ENCODE measurements at regions not wholly inside any gene's neighbourhood (a gene's known extent, or its start where the extent isn't known, plus 50 kb on each side); places are given as distances from the start of the nearest gene placed in this dataset.

DNA sequence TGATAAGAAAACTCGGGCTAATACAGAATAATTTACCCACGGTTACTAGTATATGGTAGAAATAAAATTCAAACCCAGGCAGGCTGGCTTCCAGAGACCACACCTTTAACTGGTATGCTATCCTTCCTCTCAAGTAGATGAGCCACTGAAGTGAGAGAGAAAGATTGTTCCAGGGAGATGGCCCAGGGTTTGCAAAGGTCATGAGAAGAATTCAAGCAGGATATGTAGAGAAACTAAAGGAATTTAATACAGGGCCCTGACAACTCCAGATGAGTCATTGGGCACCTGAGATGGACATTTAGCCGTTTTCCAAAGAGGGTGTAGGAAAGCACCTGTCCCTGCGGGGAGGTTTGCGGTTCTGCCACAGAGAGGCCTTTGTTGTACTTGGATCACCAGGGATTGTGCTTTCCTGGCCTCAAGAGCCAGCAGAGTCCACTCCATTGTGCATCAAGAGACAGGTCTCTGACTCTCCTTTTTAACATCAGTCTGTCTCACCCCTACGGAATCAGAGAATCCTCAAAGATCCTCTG, 152.7 kb upstream of the BLID start:
- no peak for DNase-seq

DNA sequence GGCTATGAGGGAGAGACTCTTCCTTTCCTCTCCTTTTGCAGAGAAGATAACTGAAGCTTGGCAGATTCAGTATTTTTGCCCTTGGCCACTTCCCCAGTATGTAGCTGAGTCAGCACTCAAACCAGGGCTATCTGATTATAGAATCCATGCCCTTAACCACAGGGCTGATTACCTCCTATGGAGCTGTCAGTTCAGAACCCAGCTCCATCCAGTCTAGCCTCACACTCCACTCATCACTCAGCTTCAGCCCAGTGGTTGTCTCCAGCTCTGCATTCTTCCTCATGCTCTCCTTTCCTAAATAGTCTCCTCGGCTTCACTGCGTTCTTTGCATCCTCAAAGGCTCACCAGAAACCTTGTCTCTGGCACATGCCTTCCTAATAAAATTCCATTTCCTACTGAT, 151.6 kb upstream of the BLID start:
- no peak for DNase-seq

DNA sequence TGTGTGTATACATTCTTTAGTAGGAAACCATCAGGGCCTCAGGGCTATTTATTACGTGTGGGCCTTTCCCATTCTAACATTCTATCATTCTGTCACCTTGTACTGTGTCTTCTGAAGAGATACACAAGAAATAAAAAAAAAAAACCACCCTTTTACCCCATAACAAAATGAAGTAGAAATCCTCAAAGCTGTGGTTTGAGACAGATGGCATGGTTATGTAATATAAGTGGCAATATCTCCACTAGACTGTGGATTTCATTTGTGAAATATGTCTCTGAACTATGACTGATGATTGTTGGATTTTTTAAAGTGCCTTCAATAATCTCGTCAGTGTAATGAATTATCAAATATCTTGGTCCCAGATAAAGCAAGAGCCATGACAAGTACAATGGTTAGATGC, 150.0 kb upstream of the BLID start:
- DNase-seq = no peak

DNA sequence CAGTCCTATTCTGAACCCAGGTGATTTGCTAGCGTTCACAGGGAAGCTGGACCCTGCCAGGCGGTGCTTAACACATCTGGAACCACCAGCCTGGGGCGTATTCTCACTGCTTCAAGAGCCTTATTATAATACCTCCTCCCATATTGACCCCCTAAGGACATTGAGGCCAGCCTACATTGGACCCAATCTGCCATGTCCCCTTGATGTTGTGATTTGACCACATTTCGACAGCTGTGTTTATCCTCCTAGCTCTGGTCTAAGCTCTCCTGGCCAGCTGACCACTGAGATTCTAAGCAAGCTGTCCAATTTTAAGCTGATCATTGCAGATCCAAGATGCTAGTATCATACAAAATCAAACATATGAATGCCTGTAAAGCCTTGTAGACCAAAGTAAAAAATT, 148.1 kb upstream of the BLID start:
- no peak for DNase-seq

- DNase-seq = no peak
Observed at GRCh38 chr11:122261546-122261945, 145.5 kb upstream of the BLID start.

GRCh38 chr11:122259195-122259821, 143.3 kb upstream of the BLID start:
- no peak for DNase-seq

DNA sequence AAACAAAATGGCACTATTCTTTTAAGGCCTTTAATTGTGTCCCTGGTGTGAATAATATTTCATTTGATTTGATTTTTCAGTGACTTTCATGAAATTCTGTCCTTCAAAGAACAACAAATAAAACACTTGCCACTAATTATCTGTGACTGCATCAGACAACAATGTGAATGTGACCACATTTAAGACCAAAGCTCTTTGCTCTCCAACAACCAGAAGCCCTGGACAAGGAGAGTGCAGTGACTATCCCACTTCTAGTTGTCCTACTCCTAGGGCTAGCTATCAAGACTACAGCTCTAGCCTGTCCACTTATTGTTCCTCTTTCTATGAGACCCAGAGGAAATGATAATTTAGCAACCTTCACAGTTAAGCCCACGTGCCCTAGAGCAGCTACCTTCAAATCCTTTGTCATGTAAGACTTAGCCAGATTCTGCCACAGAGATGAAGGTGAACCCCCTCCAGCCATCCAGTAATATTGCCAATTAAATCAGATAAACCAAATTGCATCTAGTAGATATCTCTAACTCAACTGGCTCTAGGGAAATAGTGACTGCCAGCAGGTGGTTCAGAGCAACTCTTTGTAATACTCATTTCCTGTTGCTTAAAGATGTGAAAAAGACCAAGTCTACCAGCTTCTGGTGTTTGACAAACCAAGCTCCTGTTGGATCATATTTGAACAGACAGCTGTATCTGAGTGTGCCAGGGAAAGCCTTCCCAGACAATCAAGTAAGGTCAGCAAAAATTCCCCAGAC, 142.6 kb upstream of the BLID start:
- no peak for DNase-seq

DNA sequence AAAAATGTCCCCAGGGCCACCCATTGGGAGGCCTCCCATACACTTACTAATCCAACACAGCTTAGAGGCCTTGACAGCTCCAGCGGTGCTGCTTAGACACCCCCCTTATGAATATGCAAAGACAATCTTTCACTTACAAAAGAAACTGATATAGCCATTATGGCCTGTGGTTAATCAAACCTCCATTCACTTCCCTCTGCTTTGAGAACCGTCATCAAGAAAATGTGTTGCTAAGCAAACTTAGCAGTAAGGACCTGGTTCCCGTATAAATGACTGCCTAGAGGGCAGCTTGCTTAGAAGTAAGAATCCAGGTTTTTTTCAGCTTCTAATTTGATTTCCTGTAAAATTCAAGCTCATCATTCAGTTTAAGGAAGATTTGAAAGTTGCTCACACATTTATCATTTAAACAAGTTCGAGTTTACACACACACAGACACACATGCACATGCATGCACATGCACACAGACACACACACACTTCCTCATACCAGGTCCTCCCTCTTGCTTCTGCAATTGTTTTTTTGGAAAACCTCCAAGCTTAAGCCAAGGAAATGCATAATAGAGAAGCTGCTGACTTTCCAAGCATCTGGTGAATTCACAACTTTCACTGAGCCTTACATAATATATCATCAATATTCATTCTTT, 137.7 kb upstream of the BLID start:
- DNase-seq = no peak

DNA sequence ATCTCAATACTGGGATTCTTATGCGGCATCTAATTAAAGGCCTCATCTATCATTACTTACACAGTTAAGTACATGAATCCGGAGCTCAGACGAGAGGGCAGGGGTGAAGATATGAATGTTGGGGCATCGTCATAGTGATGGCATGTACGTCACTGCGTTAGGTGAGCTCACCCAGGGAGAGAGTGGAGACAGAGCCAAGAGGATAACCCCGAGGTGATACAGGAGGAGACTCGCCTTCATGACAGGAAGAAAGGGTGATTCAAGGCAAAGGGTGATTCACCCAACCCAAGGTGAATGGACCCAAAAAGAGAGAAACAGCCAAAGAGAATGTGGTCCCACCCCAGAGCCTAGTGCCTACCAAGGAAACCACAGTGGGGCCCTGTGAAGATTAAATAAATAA, 132.9 kb upstream of the BLID start:
- no peak for DNase-seq

GRCh38 chr11:122248131-122248530, 132.1 kb upstream of the BLID start:
- no peak for DNase-seq

GRCh38 chr11:122246874-122247273, 130.9 kb upstream of the BLID start:
- DNase-seq = no peak

DNA sequence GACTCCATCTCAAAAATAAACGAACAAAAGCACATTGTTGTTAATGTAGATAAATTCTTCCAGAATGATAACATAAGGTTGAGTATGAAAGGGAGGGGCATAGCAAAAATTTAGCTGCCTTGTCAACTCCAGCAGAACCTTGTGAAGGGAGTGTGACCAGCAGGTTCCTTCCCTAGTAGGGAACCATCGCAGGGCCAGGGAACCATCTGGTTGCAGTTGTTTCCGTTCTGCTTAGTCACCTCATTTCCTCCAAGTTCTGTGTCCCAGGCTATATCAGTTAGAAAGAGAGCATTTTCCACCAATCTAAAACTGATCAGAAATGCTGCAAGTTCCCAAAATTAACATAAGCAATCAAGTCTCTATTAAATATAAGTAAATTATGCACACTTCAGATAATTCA, 126.7 kb upstream of the BLID start:
- no peak for DNase-seq

DNA sequence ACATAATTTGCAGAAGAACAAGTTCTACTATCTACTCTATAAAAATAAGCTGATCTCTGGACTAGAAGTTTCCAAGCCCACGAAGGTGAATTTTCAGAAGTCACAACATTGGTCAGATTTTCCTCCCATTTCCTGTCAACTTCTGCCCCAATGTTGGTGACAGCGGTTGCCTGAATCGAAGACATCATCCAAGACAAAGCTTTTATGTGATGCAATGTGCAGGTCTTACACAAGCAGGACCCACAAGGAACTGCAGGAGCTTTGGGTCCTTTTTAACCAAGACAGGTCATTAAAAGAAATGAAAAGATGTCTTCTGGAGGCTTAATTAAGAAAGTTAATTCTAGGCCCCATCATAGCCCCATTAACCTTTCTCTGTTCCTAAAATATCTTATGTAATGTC, 125.6 kb upstream of the BLID start:
- DNase-seq = no peak

- no peak for DNase-seq
Observed at GRCh38 chr11:122240638-122241037, 124.6 kb upstream of the BLID start.

- peak; percentile 46 for DNase-seq
Observed at GRCh38 chr11:122235615-122236014, 119.6 kb upstream of the BLID start.

GRCh38 chr11:122234780-122235179, 118.8 kb upstream of the BLID start:
- no peak for DNase-seq

GRCh38 chr11:122234257-122234656, 118.2 kb upstream of the BLID start:
- DNase-seq = no peak

- DNase-seq = no peak
Observed at GRCh38 chr11:122232985-122233384, 117.0 kb upstream of the BLID start.

- DNase-seq = no peak
Observed at GRCh38 chr11:122230385-122230755, 114.4 kb upstream of the BLID start.

GRCh38 chr11:122229481-122230384, 113.7 kb upstream of the BLID start:
- DNase-seq = peak; percentile 51

GRCh38 chr11:122229078-122229477, 113.1 kb upstream of the BLID start:
- no peak for DNase-seq

GRCh38 chr11:122226810-122227379, 110.9 kb upstream of the BLID start:
- DNase-seq = no peak

DNA sequence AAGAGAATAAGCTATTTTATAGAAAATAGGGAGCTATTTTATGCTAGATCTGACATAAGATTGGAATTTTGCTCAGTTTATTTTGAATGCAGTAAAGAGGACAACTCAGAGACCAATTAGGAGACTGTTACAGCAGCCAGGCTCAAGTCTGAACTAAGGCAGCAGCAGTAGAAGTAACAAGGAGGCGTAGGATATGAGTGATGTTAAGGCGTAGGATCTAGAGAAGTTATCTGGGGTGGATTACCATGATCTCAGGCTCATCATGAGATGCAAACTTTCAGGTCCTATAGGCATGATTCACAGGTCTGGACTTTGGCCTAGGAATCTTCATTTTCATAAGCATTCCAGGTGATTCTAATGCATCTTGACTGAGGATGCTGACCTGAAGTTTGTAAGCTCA, 108.9 kb upstream of the BLID start:
- DNase-seq = no peak
